NCI-H1694 (cell line): ENCODE measurements at regions not wholly inside any gene's neighbourhood (a gene's known extent, or its start where the extent isn't known, plus 50 kb on each side); places are given as distances from the start of the nearest gene placed in this dataset.
"Not testable (repeated sequence)": the region's sequence is repeated elsewhere in the genome, so short reads cannot be mapped to it uniquely, and the experiment has no call there.

ENCODE experiments used
- DNase-seq: peaks from one replicate; lab custom pipeline; 2025; lab: John Stamatoyannopoulos, UW

DNA sequence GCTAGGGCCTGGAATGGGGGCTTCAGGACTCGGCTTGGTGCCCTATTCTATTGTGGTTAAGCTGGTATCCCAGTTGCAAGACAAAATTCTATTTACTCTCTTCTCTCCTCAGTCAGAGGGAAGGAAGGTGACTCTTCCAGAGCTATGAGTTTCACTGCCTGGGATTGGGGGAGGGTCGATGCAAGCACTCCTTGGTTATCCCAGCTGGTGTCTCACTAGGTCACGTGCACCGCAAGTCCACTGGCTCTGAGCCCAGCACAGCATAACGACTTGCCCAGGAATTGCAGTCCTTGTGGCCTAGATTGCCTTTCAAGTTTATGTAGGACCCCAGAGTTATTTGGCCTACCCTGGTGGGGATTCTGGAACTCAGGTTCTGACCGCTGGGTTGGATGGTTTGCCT, 958.8 kb downstream of the IGSF11 start:
- no peak for DNase-seq

DNA sequence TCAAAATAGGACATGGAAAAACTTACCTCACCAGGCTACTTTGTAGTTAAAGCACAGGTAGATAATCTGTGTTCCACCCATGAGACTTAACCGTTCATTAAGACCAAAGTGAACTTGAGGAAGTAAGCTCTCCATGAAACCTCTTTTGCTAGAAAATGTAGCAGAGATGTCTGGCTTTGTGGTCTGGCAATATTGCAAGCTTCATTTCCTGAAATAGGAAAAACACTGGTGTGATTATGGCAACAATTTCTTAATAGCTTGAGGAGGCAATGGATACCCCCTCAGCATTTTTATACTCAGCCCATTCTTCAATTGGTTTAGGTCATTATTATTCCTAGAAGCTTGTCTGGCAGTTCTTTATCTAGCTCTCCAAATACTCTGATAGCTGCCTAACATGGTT, 957.3 kb downstream of the IGSF11 start:
- DNase-seq: no peak

DNA sequence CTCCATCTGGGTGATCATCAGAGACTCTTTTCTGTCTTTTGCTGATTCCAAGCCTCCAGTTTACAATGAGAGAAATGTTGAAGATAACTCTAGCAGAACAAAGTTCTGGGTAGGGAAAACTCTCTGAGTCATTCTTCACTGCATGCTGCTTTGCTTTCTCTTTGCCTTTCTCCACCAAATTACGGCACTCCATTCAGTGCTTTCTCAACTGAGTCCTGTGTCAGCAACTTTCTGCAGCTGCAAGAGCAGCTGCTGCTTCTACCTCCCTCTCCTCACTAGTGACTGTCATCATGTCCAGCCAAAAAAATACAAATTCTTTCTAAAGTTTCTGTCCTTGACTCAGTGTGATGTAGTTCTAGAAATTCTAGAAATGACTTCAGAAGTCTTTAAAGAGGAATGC, 953.8 kb downstream of the IGSF11 start:
- no peak for DNase-seq

DNA sequence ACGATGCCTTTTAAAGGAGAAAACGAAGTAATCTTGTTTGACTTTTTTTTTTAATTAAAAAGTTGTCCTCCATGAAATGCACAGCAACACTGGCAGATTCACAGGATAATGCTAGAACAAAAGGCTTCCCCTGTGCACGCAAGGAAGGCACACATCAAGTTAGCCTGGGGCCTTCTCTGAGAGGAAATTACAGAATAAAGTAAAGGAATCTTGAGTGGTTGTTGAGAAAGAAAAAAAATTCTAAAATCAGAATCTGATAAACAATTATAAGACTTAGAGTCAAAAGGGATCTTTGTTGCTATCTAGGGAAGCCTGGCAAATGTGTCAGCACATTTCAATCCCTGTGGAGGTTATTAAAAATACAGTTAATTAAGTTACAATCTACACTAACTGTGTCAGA, 946.0 kb downstream of the IGSF11 start:
- no peak for DNase-seq

DNA sequence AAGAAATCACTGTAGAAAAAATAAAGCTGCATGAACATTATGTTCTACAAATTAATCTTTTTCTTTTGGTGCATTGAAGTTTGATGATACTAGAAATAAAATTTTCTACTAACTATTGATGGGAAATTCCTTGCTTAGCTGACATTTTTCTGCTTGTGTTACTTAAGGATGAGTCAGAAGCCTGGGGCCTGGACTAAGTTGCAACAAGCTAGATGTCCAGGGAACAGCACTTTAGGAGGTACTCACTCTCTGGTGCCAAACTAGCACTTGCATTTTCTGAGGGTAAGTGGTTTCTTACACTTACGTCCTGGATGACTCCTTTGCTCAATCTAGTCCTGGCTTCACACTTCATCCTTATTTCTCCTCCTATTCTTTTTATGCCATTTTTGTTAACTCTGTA, 945.1 kb downstream of the IGSF11 start:
- DNase-seq: no peak

DNA sequence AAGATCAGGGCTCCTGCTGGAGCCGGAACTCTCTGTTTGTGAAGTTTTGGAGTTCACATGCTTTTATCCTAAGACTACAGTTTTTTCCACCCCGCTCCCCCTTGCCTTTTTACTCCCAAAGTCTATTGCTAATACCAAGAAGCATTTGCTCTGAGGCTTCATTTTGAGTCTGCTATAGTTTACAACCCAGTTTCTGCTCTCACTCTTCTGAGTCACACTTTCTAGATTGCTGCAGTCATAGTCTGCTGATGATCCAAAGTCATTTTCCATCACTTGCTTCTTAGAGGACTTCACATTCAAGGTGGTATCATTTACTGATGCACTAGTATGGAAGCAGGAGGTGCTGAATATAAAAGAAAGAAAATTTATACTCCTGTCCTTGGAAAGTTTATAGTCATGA, 937.4 kb downstream of the IGSF11 start:
- DNase-seq: no peak

DNA sequence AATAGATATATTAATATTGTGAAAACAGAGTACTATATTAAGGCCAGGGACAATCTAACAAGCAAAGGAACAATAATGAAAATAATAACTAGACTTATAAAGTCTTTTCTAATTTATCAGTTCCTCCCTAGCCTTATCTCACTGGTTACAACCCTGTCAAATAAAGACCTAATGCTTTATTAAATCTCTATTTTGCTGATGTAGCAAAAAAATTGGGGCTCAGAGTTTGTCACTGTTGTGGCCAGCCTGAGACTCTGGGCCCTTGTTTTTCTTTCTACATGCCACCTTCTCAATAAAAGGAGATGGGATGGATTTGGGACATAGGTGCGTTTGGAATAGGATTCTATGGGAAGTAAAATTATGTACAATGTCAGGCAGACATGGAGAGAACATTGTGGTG, 937.0 kb downstream of the IGSF11 start:
- no peak for DNase-seq

DNA sequence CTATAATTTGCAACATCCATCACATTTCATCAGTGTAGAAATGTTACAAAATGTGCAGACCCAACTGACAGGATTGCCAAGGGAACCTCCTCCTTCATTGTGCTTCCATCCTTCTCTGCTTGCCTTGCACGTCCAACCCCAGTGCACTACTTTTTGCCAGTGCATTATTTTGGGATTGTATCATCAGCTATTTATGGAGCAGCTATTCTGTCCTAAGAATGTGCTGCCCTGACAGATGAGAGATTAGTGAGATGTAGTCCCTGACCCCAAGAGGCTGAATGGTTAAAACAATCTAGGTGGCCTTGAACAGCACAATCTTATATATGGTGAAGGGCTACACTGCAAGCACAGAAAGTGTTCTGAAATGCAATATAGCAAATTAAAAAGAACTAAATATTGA, 935.8 kb downstream of the IGSF11 start:
- no peak for DNase-seq

DNA sequence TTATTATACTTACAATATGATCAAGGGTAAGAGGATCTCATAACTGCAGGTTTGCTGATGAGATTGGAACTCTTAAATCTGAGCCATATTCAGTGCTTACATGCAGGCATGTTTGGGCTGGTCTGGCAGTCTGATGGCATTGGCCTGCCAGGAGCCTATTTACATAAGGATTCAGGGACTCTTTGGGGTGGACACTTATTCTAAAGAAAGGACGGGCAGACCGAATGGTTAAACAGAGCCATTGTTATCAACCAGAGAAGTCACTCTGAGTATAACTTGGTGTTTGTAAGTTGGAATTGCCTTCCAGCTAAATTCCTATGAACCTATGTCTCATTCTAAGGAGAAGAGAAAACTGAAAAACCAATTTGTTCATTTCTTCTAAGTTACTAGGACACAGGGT, 932.8 kb downstream of the IGSF11 start:
- DNase-seq: no peak

DNA sequence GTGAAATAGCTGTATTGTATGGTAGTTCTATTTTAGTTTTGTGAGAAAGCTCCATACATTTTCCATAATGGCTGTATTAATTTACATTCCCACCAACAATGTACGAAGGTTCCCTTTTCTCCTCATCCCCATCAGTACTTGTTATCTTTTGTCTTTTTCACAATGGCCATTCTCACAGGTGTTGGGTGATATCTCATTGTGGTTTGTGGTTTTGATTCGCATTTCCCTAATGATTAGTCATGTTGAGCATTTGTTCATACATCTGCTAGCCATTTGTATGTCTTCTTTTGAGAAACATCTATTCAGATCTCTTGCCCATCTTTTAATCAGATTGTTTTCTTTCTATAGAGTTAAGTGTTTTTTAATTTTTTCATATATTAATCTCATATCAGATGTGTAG, 931.9 kb downstream of the IGSF11 start:
- no peak for DNase-seq

DNA sequence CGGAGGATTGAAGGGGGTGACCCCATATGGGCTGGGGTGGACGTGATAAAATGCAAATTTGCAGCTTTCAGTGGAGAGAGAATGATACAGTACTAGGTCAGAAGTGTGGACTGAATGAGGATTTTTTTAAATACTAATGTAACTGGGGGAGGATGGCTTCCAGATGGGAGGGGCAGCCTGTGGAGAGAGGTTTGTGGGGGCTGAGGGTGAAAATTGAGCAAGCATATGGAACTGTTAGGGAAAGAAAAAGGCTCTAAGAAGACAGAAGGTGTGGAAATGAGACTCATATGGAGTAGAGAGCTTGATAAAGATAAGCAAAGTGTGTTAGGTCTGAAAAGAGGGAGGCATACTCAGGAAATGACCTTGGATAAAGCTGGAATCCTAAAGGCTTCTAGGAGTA, 926.4 kb downstream of the IGSF11 start:
- no peak for DNase-seq

DNA sequence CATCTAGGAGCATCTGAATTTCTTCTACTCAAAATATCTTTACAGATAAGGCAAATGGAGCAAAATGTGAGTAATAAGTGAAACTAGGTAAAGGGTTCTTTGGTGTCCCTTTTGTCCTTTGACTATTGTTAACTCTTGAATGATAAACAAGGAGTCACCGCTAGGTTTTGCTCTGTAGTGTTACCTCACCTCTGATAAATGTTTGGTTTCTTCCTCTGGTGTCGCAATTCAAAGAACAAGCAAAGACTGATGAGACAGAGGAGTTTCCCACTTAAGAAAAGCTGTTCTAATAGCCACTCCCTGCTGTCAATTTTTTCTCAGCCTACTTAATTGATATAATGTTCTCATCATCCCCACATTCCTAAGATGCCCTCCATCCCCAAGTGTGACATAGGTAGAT, 925.9 kb downstream of the IGSF11 start:
- no peak for DNase-seq

DNA sequence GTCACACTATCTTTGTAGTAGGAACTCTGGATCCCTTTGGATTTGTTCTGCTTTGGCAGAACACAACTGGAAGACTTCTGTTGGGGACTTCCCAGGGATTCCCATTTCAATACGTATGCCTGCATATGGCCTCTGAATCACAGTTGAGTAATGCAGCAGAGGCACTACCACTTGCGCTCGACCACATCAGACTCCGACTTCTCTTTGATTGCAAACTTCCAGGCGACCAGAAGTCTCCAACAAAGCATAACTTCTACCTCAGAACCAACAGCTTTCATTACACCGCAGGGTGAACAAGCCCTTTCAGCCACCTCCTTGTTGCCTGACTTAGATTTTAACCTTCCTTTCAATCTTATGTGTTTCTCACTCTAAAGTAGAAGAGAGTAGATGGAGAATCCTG, 924.4 kb downstream of the IGSF11 start:
- DNase-seq: no peak

DNA sequence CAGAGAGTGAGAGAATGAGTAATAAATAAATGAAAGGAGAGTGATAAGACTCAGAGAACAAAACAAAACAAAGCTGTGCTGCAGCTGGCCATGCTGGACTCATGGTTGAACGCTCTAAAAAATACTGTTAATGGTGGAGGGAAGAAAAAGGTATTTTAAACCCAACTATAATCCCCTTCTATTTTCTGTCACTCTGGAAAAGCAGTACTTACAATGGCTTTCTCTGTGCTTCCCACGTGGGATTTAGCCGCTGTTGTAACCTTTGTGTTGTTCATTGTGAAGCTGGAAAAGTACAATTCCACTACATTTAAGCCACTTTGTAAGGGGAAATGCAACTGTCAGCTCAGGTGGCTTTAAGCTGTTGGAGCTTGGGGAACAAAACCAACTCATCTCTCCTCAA, 917.7 kb downstream of the IGSF11 start:
- DNase-seq: no peak

DNA sequence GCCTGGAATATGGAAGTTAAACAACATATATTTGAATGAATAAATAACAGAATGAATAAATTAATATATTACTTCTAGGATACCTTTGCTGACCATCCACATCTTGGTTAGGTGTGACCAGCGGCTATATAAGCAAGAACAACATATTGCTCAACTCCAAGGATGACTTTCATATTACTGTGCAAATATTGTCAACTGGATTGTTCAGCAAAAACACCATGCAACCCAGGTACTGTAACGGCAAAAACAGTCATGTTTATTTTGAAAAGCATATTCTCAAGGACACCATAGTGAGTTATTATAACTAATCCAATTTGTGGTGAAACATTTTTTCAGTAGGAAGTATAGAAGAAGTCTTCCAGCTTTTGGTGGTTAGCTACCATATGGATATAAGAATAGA, 907.9 kb downstream of the IGSF11 start:
- no peak for DNase-seq

DNA sequence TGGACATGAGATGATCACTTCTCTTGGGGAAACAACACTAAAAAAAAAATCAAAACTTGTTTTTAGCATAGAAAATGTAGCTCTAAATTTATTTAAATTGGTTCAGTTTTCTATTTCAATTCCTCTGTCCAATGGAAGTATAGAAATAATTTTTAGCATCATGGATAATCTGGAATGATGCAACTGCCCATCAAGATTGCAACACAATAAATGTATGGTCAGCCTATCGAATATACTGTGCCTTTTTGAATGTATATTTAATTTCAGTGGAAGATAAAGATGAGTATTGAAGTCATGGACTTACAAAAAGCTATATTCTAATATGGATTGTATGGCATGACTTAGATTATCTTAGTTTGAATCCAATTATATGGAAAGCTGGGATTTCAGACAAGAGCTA, 906.7 kb downstream of the IGSF11 start:
- no peak for DNase-seq

DNA sequence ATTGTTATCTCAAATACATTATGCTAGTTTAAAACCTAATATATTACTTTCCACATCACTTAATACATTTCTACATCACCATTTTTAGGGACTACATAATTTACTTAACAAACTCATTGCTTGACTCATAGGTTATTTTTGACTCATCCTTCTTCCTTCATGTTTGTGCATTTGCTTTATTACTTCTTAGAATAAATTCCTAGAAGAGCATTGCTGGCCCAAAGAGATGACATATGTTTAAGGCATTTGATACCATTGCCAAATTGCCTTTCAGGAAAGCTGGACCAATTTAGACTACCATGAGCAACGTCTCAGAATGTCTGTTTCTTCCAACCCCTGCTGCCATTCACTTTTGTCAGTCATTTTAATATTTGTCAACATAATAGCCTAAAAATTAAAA, 905.8 kb downstream of the IGSF11 start:
- DNase-seq: no peak

DNA sequence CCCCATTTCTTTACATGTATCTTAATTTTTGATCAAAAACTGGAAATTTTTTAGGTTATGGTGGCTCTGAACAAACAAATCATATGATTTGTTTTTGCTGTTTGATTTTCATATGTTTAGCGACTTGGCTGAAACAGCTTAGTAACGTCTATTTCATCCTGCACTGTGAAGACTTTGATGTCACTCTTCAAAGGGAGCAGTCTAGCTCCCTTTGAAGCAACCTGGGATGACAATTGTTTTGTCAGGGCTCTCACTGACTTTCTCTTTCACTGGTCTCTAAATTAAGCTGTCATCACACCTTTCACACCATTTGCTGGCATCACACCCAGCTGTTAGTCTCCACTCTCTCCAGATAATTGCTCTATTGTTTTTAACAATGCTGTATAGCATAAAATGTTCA, 896.9 kb downstream of the IGSF11 start:
- no peak for DNase-seq

DNA sequence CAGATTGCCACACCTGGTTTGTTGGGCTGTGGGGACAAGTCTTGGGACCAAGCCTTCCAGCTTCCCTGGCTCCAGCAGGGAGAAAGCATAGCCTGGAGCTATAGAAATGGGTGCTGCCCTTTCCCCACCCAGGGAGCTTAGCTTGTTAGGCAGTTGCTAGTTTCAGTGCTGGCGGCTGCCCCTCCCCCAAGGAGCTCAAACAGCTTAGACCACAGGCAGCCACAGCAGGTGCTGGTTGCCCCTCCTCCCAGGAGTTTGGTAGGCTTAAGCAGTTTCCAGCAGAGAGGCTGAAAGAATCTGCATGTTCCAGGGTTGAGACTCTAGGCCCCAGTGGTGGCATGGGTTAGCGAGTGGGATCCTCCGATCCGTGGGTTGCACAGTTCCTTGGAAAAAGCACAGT, 889.7 kb downstream of the IGSF11 start:
- DNase-seq: no peak

DNA sequence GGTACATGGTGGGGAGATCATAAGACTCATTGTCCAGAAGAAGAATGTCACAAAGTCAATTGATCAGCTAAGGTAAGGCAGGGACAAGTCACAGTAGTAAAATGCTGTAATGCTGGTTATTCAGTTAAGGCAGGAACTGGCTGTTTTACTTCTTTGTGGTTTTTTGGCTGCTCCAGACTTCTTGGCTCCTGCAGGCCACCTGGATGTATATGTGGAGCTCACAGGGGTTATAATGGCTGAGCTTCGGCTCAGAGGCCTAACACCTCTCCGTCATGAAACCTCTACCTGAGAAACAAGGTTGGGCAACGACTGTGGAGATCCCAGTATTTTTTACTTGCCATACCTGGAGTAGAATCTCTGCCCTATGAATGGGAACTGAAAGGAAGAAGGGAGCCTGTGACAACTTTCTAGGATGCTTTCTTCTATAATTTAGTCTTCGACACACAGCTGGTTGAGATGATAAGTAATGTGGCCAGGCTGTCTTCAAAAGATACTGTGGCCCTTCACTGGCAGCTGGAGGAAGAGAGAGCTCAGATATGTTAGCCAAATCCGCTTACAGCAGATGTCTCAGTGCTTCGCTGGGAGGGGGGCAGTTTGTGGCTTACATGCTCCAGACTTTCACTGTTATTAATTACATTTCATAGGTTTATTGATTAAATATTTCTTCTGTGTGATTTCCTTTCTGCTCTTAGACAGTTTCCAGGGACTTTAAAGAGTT, 887.8 kb downstream of the IGSF11 start:
- DNase-seq: no peak

DNA sequence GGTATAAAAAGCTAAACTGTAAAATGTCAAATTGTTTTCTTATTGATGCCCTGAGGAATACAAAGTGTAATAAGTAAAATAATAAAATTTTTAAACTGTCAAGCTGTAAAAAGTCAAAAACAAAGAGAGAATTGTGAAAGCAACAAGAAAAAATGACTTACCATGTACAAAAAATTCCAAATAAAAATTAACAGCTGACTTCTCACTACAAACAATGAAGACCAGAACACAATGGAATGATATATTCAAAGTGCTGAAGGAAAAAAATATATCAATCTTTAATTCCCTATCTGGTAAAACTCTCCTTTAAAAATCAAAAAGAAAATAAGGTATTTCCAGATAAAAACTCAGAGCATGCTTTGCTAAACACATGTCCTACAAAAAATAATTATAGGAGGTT, 883.5 kb downstream of the IGSF11 start:
- DNase-seq: no peak

DNA sequence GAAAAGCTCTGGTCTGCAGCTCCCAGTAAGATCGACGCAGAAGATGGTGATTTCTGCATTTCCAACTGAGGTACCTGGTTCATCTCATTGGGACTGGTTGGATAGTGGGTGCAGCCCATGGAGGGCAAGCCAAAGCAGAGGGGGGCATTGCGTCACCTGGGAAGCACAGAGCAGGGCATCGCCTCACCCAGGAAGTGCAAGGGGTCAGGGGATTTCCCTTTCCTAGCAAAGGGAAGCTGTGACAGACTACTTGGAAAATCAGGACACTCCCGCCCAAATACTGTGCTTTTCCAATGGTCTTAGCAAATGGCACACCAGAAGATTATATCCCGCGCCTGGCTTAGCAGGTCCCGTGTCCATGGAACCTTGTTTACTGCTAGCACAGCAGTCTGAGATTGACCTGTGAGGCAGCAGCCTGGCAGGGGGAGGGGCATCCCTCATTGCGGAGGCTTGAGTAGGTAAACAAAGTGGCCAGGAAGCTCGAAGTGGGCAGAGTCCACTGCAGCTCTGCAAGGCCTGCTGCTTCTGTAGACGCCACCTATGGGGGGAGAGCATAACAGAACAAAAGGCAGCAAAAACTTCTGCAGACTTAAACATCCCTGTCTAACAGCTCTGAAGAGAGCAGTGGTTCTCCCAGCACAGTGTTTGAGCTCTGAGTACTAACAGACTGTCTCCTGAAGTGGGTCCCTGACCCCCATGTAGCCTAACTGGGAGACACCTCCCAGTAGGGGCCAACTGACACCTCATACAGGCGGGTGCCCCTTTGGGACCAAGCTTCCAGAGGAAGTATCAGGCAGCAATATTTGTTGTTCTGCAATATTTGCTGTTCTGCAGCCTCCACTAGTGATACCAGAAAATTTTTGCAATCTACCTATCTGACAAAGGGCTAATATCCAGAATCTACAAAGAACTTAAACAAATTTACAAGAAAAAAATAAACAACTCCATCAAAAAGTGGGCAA, 871.7 kb downstream of the IGSF11 start:
- not testable (repeated sequence) for DNase-seq

DNA sequence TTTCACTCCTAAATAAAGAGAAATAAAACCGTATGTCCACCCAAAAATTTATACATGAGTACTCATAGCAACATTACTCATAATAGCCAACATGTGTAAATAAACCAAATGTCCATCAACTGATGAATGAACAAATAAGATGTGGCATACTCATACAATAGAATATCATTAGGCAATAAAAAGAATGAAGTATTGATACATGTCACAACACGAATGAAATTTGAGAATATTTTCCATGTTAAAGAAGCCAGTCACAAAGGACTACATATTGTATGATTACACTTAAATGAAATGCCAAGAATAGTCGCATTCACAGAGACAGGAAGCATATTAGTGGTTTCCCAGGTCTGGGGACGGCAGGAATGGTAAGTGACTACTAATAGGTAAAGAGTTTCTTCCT, 869.2 kb downstream of the IGSF11 start:
- DNase-seq: no peak

DNA sequence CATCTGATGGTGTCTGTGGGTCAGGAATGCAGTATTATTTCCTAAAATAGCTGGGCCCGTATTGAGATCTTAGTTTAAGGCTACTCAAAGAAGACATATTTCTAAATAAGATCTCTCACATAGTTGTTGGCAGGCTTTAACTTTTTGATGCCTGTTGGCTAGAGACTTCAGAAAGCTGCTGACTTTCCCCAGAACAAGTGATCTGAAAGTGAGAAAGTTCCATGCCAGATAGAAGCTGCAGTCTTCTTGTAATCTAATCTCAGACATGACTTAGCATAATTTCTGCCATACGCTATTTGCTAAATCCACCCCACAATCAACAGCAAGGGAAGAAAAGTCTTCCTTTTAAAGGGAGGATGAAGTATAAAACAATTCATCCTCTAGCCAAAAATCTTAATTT, 867.1 kb downstream of the IGSF11 start:
- DNase-seq: no peak
